Left lobe of liver (tissue), 2 donors: ENCODE measurements at regions not wholly inside any gene's neighbourhood (a gene's known extent, or its start where the extent isn't known, plus 50 kb on each side); places are given as distances from the start of the nearest gene placed in this dataset.

Experiments
- ATAC-seq: fragments of 200-7000 bp; cut with Tn5 transposase; one replicate; pipeline ENCODE4 v1.9.1; 2020; ENCODE audit warnings: mild to moderate bottlenecking, moderate library complexity
- DNase-seq: peaks from one replicate; pipeline ENCODE4 v3.0.0-alpha.2; 2020; ENCODE audit warnings: low spot score
- donor health status: DM: no; HTN: no; CAD: no; lungs with moderate emphysema.
- donor health status: DM: no; HTN: yes; CAD: no.

DNA sequence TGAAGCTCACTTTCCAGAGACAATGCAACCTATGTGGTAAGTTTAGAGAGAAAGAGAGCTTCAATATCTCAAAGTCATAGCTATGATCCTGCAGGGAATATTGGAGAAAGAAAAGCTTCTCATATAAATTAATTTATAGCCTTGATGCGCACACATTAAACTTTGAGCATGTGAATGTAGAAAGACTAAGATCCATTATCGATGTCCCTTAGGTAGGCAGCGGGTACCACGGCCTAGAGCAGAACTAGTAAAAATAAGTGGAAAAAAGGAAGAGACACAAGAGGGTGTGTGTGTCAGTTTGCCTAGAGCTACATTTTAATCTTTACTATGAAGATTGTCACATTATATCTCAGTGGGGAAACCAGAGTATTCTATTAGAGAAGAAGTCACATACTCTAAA is 685.6 kb downstream of the AMY1C start:
- no peak for ATAC-seq
- DNase-seq, result no peak

DNA sequence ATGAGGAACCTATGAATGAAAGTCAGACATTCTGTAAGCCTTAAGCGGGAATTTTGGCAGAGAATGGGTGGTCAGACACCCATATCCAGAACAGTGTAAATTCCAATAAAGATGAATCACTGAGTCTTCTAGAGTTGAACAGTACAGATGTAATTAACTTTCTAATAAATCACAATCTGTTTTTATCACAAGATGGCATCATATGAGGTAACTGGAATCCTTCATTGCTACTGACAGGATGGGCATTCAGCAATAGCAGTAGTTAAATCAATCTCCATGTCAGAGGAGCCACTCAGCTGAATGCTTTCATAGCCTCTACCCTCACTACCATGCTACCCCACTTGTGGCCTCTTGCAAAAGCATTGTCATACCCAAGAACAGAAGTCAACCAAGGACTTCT is 690.3 kb downstream of the AMY1C start:
- ATAC-seq (no peak), DNase-seq (no peak)

DNA sequence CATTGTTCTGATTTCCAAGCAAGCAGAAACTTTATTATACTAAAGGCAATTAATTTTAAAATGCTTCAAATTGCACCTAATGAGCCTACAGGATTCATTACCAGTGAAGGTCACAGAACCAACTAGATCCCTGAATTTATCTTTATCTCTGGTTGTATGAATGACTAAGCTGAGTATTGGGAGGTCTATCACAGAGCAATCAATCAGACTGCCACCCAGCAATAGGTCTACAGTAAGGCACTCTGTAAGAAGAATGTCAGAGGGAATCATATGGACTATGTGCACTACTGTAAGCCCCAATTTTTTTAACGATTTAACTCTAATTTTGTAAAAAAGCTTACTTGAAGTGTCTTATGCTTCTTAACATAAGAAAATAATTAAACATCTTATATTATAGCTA is 707.0 kb downstream of the AMY1C start:
- ATAC-seq (no peak), DNase-seq (no peak)

DNA sequence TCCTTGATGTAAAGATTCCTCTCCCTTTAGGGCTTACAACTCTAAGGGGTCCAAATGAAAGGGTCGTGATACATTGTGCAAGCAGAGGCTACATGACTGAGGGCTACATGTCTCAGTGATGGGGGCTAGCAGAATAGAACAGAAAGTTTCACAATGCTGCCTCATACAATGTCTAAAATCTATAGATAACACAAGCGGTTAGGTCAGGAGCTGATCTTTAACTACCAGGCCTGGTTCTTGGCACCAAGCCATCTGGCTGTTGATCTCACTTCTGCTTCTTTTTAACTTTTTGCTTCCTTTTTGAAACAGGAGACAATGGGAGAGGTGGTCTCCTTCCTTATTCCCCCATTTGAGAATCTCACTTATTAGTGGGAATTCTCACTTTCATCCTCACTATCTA is 710.2 kb downstream of the AMY1C start:
- DNase-seq (no peak), ATAC-seq (no peak)

DNA sequence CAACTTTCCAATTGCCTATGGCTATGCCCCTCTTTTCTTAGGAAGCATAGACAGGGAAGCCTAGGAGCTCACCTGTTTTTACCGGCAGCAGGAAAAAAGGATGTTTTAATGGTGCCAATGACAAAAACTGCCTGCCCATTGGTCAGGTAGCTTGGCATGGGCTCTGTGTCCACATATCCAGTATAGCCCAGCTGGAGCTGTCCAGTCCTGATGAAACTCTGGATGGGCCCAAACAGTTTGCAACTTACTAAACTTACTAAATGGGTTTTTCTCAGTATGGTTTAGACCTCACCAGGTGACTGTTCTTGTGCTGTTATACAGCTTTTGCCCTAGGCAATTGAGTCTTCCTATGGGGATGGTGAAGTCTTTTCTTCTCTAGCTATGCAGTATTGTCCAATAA is 711.2 kb downstream of the AMY1C start:
- ATAC-seq, result no peak
- DNase-seq, result no peak

DNA sequence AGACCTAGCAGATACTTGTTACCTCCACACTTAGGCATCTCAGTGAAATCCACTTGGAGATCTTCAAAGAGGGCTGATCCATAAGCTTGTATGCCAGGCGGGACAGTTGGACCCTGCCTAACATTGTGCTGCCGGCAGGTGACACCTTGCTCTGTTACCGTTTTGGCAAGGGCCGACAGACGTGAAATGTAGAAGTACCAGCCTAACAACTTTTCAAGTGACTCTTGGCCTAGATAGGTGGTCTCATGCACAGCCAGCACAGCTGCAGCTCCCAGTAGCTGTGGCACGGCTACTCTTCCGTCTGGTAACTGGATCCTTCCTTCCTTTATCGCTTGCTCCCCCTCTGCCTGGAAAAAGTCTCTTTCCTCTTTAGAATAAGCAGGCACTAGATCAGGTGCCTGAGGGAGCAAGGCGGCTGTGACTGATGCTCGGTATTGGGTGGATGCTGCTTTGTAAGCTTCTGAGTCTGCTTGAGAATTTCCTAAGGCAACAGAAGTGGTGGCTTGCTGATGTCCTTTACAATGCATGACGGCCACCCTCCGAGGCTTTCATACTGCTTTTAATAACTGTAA is 713.5 kb downstream of the AMY1C start:
- DNase-seq (no peak), ATAC-seq (no peak)

DNA sequence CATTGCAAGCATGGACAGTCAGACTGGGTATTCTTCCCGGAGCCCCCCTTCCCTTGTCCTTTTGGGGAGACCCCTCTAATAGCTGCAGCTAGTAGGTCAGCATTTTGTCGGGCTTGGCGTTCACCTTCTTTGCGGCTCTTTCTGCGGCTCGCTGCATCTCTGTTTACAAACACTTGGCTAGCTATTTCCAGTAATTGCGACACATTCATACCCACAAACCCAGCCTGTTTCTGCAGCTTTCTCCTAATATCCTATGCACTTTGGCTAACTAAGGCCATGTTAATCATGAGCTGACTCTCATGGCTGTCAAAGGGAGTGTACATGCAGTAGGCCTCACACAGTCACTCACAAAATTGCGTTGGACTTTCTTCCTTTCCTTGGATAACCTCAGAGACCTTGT is 716.4 kb downstream of the AMY1C start:
- ATAC-seq (no peak), DNase-seq (no peak)

DNA sequence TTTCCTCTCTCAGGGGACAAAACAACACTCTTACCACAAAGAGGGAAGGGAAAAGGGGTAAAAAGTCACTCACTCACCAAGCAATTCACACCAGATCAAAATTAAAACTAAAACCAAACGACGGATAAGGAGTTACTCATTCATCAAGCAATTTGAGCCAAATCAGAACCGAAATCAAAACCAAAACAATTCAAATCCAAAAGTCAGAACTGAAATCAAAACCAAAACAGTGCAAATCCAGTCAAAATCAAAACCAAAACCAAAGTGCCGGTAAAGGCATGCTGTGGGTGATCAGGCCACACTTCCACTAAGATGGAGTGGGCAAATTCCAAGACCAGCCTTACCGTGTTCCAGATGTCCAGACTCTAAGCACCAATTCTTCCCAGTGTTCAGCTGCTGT is 717.9 kb downstream of the AMY1C start:
- peak; percentile 60 for ATAC-seq

DNA sequence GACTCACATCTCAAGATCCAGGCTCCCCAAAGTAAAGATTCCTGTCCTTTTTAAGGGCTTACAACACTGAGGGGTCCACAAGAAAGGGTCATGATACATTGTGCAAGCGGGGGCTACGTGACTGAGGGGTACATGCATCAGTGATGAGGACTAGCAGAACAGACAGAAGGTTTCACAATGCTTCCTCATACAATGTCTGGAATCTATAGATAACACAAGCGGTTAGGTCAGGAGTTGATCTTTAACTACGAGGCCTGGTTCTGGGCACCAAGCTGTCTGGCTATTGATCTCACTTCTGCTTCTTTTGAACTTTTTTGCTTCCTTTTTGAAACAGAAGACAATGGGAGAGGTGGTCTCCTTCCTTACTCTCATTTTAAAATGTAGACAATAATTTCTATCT is 718.6 kb downstream of the AMY1C start:
- DNase-seq (no peak), ATAC-seq (no peak)

More for the DNA sequence above, 717.9 kb downstream of the AMY1C start:
- DNase-seq, result no peak

DNA sequence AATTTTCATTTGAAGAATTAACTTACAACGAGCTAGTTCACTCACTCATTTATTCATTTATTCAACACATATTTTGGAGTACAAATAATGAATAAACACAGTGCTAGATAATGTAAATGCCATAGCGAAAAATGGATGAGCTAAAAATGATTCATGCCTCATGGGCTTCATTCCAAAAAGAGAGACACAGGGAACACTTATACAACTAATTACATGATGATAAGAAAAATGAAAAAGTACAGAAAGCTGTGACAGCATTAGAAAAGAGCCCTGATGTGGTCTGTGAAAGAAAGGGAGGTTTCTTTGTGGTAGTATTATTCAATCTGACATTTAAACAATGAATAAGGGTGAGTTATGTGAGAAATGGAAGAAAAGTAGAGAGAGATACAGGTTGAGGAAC is 726.4 kb downstream of the AMY1C start:
- DNase-seq, result no peak
- ATAC-seq, result no peak

DNA sequence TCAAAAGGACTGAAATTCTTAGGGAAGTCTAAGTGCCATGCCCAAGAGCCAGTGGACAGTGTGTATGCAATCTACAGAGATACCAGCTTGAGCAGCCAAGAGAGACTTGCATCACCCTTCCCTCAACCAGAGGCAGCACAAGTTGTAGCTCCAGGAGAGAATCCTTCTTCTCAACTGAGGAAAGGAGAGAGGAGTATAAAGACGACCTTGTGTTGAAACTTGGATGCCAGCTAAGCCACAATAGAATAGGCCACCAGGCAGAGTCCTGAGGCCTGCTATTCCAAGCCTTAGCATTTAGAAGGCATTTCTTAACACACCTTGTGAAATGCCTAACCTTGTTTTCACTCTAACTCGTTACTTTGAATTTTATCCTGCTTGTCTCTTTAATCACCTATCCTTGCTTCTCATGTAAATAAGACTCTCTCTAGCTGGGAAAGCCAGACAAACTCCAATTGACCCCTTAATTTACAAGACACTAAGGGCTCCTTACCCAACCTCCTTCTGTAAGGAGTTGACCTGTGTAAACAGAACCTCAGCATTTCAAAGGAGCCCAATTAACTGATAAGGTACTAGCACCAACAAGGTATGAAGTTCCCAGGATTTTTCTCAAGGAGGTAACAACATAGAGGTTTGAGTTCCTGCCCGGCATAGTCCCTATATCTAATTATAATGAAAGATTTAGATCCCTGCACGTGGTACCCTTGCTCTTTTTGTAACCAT is 738.8 kb downstream of the AMY1C start:
- DNase-seq (no peak), ATAC-seq (no peak)

DNA sequence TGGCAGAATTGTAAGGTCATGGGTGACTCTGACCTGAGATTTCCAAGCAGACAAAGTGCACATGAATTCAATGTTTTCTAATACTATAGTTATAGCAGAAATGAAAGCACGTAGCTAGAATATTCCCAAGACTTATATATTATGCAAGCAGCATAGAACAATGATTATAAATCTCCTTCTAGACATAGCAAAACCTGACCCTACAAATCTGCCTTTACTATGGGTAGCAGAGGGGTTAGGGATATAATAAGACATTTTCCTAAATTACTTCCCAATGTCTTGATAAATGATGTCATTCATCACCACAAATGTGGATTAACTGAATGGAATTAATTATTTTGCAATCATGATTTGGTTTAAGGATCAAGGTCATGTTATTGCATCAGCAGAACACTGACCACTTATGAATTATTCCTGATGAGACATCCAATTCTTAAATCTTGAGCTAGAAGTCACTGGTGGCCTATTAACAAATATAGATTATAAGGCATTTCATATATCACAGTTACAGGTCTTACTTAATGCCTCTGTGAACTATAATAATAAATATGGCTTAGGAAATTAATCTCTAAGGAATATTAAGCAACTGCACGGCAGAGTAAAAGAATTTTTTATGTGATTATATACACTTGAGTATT is 776.6 kb downstream of the AMY1C start:
- DNase-seq (no peak), ATAC-seq (no peak)

DNA sequence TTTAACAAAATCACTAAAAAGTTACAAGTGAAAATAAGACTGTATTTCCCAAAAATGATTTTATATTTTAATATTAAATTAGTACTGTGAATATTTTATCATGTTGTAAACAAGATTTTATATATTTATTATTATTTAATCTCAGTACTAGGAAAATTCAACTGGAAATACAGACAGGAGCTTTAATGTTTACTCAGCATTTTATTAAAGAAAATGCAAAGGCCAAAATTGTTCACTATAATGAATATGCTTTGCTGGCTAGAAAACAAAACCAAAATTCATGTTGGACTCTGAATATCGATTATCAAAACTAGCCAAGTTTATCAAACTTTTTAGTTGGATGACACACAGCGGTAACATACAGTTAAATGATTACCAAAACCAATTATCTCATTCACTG is 782.3 kb downstream of the AMY1C start:
- DNase-seq (no peak), ATAC-seq (no peak)

DNA sequence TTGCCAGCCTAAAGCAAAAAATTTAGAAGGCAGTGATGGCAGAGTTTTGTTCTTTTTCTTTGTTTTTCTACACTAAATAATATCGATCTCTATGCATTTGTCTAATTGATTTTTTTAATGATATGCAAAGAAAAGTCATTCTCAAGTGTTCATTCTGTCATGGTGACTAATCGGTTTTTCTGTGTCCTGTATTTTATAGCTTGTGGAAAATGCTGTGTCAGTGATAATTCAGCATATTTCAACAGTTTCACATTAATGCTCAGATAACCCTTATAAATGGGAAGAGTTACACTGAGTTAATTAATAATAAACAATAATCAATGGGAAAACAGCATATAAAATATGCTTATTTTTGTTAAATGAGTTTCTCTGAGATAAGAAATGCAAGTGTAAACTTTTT is 824.9 kb downstream of the AMY1C start:
- DNase-seq (no peak), ATAC-seq (no peak)

DNA sequence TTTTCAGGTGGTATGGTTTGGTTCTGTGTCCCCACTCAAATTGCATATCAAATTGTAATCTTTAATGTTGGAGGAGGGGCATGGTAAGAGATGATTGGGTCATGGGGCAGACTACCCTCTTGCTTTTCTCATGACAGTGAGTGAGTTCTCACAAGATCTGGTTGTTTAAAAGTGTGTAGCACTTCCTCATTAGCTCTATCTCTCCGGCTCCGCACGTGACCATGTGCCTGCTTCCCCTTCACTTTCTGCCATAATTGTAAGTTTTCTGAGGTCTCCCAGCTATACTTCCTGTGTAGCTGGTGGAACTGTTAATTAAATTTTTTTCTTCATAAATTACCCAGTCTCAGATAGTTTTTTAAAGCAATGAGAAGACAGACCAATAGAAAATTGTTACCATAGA is 843.2 kb downstream of the AMY1C start:
- ATAC-seq (no peak), DNase-seq (no peak)

DNA sequence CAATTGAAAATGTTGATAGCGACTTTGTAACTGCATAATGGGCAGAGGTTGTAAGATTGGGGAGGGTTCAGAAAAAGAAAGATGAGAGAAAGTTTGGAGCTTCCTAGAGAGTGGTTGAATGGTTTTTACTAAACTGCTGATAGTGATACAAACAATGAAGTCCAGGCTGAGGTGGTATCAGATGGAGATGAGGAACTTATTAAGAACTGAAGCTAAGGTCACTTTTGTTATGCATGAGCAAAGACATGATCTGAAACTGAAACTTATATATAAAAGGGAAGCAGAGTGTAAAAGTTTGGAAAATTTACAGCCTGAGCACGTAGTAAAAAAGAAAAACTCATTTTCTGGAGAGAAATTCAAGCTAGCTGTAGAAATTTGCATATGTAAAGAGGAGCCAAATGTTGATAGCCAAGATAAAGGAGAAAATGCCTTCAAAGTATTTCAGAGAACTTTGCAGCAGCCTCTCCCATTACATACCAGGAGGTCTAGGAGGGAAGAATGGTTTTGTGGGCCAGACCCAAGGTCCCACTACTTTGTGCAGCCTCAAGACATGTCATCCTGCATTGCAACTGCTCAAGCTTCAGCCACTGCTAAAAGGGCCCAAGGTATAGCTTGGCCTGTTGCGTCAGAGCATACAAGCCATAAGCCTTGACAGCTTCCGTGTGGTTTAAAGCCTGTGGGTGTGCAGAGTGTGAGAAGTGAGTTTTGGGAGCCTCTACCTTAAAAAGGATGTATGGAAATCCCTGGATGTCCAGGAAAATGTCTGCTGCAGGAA is 843.9 kb downstream of the AMY1C start:
- DNase-seq (no peak), ATAC-seq (no peak)

DNA sequence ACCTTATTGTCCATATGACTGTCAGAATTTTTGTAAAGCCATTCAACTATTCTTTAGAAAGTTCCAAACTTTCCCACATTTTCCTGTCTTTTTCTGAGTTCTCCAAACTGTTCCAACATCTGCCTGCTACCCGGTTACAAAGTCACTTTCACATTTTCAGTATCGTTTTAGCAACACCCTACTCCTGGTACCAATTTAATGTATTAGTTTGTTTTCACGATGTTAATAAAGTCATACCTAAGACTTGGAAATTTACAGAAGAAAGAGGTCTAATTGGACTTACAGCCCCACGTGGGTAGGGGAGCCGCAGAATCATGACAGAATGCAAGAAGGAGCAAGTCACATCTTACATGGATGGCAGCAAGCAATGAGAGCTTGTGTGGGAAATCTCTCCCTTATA is 867.8 kb downstream of the AMY1C start:
- ATAC-seq, result no peak
- no peak for DNase-seq

DNA sequence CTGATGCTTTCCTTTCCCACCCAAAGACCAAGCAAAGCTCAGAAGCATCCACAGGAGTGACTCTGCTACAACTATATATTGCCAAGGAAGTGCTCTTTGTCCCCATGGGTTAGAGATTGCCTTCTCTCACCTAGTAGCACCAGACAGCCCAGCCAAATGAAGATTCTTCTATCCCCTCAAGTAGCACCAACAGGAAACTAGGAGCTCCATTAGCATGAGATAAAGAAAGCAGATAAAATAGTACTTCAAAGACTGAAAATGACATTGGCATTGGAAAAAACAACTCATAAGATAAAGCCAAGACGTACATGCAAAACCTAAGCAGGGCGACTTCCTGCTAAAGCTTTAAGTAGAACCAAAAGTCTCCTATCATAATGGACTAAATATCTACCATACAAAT is 871.5 kb downstream of the AMY1C start:
- DNase-seq, result no peak

DNA sequence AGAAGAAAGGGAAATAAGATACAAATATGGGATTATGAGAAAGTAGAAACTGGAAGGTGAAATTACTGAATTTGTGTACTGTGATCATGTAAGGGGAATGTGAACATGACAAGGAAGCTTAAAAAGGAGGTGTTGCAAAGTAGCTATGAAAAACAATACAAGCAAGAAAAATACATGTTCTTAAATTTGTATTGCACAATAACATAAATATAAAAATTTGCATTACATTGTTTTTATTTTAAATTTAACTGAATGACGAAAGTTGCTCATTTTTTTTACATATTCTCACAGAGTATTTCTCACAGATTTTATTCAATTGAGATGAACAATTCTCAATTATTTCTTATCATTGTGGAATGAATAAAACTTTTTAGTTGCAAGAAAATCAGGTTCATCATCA is 874.8 kb downstream of the AMY1C start:
- DNase-seq, result no peak
- no peak for ATAC-seq

More for the DNA sequence above, 871.5 kb downstream of the AMY1C start:
- ATAC-seq, result no peak

DNA sequence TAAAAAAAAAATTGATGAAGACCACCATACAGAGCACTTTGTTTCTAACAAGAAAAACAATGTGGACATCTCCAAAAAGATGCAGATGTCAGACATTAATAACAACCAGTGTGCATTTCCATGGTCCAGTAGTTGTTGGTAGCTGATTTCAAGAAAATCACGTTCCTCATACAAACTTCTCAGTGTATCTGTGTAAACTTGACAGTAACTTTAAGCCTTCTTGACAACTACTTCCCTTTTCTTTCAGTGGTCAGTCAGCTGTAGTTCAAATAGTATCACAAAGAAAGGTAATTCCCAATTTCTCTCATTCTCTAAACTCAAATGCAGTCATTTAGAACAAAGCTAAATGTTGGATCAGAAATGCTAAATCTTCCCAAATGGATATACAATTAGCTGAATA is 879.9 kb downstream of the AMY1C start:
- DNase-seq (no peak), ATAC-seq (no peak)

DNA sequence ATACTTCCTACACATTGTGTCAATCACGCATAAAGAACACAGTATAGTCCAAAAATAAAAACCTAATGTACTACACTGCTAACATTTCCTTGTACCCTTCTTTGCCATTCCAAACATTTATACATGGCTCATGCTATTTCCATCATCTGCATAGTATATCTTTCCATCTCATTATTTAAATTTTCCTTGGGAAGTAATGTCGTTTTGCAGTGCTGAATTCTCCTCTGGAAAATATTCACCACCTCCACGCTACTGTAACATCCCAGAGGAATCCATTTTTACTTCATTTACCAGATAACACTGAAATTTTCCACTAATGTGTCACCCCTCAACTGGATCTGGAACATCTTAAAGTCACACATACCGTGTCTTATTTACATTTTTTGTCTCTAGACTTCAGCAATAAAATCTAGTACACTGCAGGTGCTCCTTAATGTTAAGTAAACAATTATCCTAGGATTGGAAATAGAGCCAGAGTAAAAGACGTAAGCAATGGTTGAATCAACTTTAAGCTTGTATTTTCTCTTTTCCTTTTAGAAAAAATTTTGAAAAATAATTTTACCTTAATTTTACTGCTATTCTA is 881.0 kb downstream of the AMY1C start:
- ATAC-seq (no peak), DNase-seq (no peak)

DNA sequence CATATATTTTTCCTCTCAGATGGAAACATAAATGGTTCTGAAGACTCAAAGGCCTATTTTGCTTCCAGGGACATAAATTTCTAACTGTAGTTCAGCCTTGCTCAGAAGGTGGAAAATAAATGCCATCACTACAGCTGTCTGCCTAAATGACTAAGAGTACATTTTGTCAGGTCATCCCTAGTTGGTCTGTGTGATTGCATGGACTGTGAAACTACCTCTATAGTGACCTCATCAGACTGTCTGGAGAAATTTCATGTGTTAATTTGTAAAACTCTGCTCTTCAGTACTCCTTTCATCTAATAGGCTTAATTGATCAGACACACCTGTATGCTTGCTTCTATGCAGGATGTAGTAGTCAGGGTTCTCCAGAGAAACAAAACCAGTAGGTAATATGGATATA is 886.9 kb downstream of the AMY1C start:
- no peak for DNase-seq
- no peak for ATAC-seq
